Stimulated activated memory B cell treated with anti-CD40 and anti-IgM and Interleukin-4, amounts not matched to agents 10 μg/mL and 1 μg/mL and 100 μg/mL, for 72 hours (primary cell): ENCODE measurements at regions not wholly inside any gene's neighbourhood (a gene's known extent, or its start where the extent isn't known, plus 50 kb on each side); places are given as distances from the start of the nearest gene placed in this dataset.
"Not testable (repeated sequence)": the region's sequence is repeated elsewhere in the genome, so short reads cannot be mapped to it uniquely, and the experiment has no call there.

ENCODE experiments used
- ATAC-seq: fragments of 150-1000 bp; cut with Tn5 transposase; 2 replicates; pipeline ENCODE4 v1.10.0; 2021
- H3K27ac Mint-ChIP-seq: one replicate; pipeline ENCODE4 v1.8.0; 2022; ENCODE audit warnings: mild to moderate bottlenecking, mixed read lengths
- H3K27me3 Mint-ChIP-seq: one replicate; pipeline ENCODE4 v1.8.0; 2022; ENCODE audit warnings: mixed read lengths
- H3K36me3 Mint-ChIP-seq: one replicate; pipeline ENCODE4 v1.8.0; 2022; ENCODE audit warnings: mixed read lengths
- H3K4me1 Mint-ChIP-seq: one replicate; pipeline ENCODE4 v1.8.0; 2022; ENCODE audit warnings: mixed read lengths
- H3K4me3 Mint-ChIP-seq: one replicate; pipeline ENCODE4 v1.8.0; 2022; ENCODE audit warnings: mild to moderate bottlenecking, moderate library complexity, mixed read lengths
- H3K9me3 Mint-ChIP-seq: one replicate; pipeline ENCODE4 v1.8.0; 2022; ENCODE audit warnings: mixed read lengths

DNA sequence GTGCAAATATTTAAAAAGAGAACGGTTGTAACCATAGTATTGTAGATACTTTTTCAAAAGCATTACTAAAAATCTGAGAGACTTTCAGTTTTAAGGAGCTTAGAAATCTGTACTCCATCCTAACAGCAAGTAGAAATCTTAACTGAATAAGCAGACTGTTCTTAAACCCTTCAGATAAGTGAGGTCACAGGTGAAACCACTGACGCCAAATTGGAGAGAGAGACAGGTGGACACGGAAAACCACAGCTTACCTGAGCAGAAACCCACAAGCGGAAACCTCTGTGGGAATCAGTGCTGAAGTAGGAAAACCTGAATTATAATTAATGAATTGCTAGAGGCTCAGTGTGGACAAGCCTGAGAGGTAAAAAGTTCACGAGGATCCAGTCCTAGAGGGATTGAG is 959.4 kb upstream of the CELF4 start:
- no peak for ATAC-seq
- H3K9me3 Mint-ChIP-seq: no peaks in the 10 kb centered on the region
- H3K27ac Mint-ChIP-seq: no peak overlapping the region
- H3K36me3 Mint-ChIP-seq: no peaks in the 10 kb centered on the region
- H3K27me3 Mint-ChIP-seq: no peaks in the 10 kb centered on the region
- H3K4me3 Mint-ChIP-seq: no peak overlapping the region
- H3K4me1 Mint-ChIP-seq: no peaks in the 10 kb centered on the region

DNA sequence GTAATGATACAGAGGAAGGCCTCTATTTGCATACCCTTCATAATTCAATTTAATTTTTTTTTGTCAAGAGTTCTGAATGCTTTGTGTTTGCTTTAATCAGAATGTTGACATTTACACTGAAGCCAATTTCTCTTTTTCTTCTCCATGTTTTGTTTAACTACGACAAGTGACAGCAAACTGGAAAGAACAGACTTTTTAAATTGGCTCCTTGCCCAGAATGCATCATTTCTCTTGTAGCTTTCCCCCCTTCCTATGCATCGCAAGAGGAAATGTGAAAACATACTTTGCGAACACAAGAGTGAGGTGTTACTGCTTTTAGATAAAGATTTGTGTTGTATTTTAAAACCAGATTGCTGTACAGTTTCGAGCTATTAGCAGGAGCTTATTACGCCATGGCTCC is 955.2 kb upstream of the CELF4 start:
- H3K4me3 Mint-ChIP-seq: no peak overlapping the region
- no peak overlapping the region for H3K27ac Mint-ChIP-seq
- no peaks in the 10 kb centered on the region for H3K4me1 Mint-ChIP-seq

DNA sequence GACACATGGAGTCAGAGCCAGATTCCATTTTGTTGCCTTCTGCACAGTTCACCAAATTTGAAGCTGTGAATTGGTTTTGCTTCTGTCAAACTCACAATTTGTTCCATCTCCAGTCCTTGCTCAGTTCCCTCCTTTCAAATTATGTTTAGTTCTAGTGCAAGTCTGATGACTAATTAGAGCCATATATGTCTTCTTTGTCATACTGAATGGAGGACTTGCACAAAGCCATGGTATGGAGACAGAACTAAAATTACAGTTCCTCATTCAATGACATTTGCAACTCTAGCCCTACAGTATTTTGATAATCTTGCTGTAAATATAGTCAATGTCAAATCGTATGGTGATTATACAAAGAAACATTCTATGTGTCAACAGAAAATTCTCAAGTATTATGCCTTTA is 936.9 kb upstream of the CELF4 start:
- Mint-ChIP-seq H3K27ac (no peak overlapping the region), H3K4me1 (no peaks in the 10 kb centered on the region), H3K4me3 (no peak overlapping the region), H3K27me3 (no peaks in the 10 kb centered on the region), H3K36me3 (no peaks in the 10 kb centered on the region), H3K9me3 (peaks cover 8% of the 10 kb centered on the region)
- no peak for ATAC-seq

More for the DNA sequence above, 955.2 kb upstream of the CELF4 start:
- Mint-ChIP-seq H3K9me3 (peaks cover 5% of the 10 kb centered on the region), H3K36me3 (no peaks in the 10 kb centered on the region), H3K27me3 (no peaks in the 10 kb centered on the region)
- ATAC-seq: no peak

DNA sequence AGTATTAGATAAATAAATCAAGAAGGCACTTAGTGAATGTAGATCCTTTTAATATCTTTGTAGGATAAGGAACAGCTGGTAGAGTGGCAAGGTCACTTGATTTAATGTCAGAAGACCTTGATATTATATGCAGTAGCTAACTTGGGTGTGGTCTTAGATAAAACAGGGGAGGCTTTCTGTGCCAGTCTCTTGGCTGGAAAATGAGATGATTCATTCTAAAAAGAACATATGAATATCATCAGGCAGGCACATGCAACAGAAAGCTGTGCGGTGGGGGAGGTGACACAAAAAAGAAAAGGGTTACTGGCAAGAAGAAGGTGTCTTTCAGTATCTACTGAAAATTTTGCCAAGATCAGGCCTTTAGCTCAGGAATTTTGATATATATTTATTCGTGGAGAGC is 931.7 kb upstream of the CELF4 start:
- Mint-ChIP-seq H3K4me1 (no peaks in the 10 kb centered on the region), H3K27ac (no peak overlapping the region)
- ATAC-seq: no peak

DNA sequence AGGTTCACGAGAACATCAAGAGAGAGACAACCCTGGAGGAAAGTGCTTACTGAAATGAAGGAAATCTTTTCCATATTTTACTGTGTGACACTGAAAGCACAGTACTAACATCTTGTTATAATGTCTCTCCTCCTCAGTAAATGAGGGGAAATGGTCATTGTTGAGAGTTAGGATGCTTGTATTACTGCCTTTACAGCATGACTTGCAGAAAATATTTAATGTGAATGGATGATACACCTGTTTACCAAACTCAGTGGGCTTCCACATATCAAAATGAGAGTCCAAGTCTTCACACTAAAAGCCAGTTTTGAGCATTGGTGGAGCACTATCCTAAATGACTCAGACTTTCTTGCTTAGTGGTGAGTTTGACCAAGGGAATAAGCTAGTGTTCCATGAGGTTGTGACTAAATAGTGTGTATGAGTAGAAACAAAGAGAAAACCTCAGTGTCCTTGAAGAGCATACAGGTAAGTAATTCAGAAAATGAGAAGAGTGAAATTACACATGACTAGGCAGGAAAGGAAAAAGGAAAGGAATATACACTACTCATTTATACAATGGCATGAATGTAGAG is 930.7 kb upstream of the CELF4 start:
- no peaks in the 10 kb centered on the region for H3K27me3 Mint-ChIP-seq
- H3K27ac Mint-ChIP-seq: no peak overlapping the region
- no peaks in the 10 kb centered on the region for H3K36me3 Mint-ChIP-seq
- H3K9me3 Mint-ChIP-seq: peaks cover 8% of the 10 kb centered on the region
- no peaks in the 10 kb centered on the region for H3K4me1 Mint-ChIP-seq
- no peak for ATAC-seq
- no peak overlapping the region for H3K4me3 Mint-ChIP-seq

More for the DNA sequence above, 931.7 kb upstream of the CELF4 start:
- H3K4me3 Mint-ChIP-seq: no peak overlapping the region
- no peaks in the 10 kb centered on the region for H3K27me3 Mint-ChIP-seq
- no peaks in the 10 kb centered on the region for H3K36me3 Mint-ChIP-seq
- peaks cover 10% of the 10 kb centered on the region for H3K9me3 Mint-ChIP-seq

DNA sequence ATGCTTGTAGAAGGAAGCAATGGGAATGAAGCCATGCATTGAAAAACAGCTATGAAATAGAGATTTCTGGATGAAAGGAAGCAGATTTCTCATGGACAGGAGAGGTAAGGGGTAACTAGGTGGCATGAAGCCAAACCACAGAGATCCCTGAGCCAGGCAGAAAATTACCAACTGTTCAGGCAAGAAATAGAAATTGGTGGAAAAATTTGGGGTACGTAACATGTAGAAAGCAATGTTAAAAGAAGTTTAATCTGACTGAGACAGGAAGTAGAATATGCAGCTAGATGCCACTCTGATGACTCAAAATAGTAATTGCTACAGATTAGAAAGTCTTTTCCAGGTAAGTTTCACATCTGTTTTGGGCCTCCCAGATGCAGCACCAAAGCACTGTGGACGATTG is 928.5 kb upstream of the CELF4 start:
- Mint-ChIP-seq H3K27me3 (no peaks in the 10 kb centered on the region), H3K9me3 (peaks cover 5% of the 10 kb centered on the region), H3K36me3 (no peaks in the 10 kb centered on the region), H3K4me3 (no peak overlapping the region), H3K4me1 (no peaks in the 10 kb centered on the region), H3K27ac (no peak overlapping the region)
- ATAC-seq: no peak

DNA sequence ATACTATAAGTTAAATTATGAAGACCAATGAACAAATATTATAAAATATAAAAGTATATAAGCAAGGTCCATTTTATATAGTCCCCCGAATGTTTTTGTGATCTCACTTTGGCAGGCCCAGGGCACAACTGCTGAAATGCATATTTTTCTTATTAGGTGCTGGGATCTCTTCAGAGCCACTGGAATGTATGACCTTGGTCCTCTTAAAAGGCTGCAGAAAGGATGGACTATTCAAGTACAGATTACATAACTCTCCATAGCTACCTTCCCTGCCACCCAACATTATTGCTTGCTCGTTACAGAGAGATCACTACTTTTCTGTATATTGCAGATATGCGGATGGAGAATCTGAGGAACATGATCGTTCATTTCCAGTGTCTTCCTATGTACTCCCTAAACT is 925.6 kb upstream of the CELF4 start:
- H3K27me3 Mint-ChIP-seq: no peaks in the 10 kb centered on the region
- H3K4me1 Mint-ChIP-seq: no peaks in the 10 kb centered on the region
- H3K27ac Mint-ChIP-seq: no peak overlapping the region
- H3K4me3 Mint-ChIP-seq: no peak overlapping the region
- no peak for ATAC-seq
- H3K9me3 Mint-ChIP-seq: peaks cover 2% of the 10 kb centered on the region
- no peaks in the 10 kb centered on the region for H3K36me3 Mint-ChIP-seq

DNA sequence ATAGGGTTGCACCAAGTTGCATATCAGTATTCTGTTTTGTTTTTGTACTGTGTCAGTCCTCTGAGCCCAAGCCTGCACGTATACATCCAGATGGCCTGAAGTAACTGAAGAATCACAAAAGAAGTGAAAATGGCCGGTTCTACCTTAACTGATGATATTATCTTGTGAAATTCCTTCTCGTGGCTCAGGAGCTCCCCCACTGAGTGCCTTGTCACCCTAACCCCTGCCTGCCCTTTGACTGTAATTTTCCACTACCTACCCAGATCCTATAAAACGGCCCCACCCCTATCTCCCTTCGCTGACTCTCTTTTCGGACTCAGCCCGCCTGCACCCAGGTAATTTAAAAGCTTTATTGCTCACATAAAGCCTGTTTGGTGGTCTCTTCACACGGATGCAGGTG is 924.1 kb upstream of the CELF4 start:
- H3K4me1 Mint-ChIP-seq, H3K27me3 Mint-ChIP-seq, ATAC-seq, H3K27ac Mint-ChIP-seq, H3K36me3 Mint-ChIP-seq, H3K9me3 Mint-ChIP-seq, H3K4me3 Mint-ChIP-seq: not testable (repeated sequence)

DNA sequence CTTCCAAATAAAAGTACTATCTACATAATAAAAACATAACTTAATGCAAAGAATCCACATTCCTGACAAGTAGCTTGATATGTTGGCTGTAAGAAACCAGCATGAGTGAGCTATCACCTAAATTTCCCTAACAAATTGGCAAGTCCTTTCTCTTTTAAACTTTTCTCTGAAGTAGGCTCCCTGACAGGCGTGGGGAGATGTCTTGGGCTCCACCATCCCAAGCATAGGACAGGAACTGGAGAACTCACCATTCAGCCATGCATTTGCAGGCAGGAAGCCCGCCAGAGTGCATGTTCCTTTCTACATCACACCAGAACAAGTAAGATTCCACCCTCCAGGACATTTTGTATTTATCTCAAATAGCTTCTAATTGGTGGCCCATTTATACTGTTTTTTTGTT is 921.9 kb upstream of the CELF4 start:
- Mint-ChIP-seq H3K4me1 (no peaks in the 10 kb centered on the region), H3K27me3 (no peaks in the 10 kb centered on the region), H3K4me3 (no peak overlapping the region), H3K27ac (no peak overlapping the region), H3K9me3 (peaks cover 3% of the 10 kb centered on the region), H3K36me3 (no peaks in the 10 kb centered on the region)
- ATAC-seq: no peak

DNA sequence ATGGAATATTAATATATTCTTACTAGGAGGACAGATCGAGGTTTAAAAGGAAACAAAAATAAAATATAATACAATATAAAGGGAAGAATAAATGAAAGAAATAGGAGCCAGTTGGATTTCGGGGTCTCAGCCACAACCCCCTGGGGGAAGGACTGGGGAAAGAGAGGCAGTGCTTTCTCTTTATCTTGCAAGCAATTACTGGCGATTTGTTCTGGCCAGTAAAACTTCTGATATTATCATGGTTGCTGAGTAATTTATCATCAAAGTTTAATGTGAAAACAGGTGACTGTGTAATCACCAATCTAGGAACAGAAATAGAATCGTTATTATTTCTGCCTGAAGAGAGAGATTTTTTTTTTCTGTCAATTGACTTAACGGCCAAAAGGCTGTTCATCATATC is 917.7 kb upstream of the CELF4 start:
- no peak overlapping the region for H3K4me3 Mint-ChIP-seq
- no peaks in the 10 kb centered on the region for H3K4me1 Mint-ChIP-seq
- peaks cover 6% of the 10 kb centered on the region for H3K9me3 Mint-ChIP-seq
- no peak for ATAC-seq
- H3K27me3 Mint-ChIP-seq: no peaks in the 10 kb centered on the region
- H3K36me3 Mint-ChIP-seq: no peaks in the 10 kb centered on the region
- no peak overlapping the region for H3K27ac Mint-ChIP-seq

DNA sequence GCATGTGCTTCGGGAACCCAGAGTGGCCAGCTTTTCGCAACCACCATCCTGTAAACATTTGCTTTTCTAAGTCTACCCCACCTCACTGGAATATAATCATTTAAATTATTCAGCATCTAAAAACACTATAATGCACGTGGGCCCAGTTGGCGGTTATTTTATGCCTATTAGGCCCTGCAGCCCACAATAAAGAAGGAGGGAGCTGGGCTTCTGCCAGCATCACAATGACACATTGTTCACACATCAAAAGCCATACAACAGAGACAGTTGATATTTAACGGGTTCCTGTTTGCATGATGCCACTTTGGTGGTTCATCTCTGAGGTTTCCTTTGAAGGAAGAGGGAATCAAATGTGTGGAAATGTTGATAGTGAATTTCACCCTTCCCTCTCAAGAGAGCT is 916.0 kb upstream of the CELF4 start:
- H3K9me3 Mint-ChIP-seq: peaks cover 6% of the 10 kb centered on the region
- H3K4me1 Mint-ChIP-seq: no peaks in the 10 kb centered on the region
- no peak for ATAC-seq
- H3K27me3 Mint-ChIP-seq: no peaks in the 10 kb centered on the region
- H3K27ac Mint-ChIP-seq: no peak overlapping the region
- H3K36me3 Mint-ChIP-seq: no peaks in the 10 kb centered on the region
- no peak overlapping the region for H3K4me3 Mint-ChIP-seq

DNA sequence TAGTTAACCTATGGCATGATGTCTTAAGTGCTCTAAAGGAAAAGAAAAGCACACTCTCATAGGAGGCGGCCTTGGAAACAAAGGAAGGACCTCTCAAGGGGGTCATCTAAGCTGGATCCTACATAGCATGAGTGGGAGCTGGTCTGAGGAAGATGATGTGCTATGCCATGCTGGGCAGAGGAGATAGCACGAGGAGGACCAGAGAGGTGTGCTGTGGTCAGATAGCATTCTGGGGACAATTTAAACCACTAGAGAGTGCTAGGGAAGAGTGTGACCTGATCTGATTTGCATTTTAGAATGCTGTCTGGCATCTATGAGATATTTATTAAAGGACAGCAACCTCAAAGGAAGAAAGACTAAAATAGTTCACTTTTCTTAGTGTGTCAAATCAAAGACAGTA is 910.1 kb upstream of the CELF4 start:
- no peak for ATAC-seq

DNA sequence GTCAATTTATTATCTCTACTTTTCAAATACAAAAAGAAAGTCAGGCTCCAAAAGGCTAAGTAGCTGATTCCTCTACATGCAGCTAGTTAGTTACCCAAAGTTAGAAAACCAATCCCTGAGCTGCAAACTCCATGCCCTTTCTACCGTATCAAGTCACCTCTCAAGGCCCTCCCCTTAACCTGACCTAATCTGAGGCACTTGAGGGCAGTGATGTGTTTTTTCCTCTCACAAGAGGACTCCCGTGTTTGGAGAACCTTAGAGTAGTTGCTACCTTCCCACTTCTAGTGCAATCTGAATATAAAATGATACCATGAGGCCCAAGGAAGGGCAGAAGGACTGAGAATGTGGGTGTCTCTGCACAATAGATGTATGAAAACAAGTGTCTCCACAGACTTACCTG is 907.9 kb upstream of the CELF4 start:
- H3K4me3 Mint-ChIP-seq: no peak overlapping the region
- H3K27me3 Mint-ChIP-seq: no peaks in the 10 kb centered on the region
- peaks cover 8% of the 10 kb centered on the region for H3K9me3 Mint-ChIP-seq
- no peaks in the 10 kb centered on the region for H3K4me1 Mint-ChIP-seq
- H3K27ac Mint-ChIP-seq: no peak overlapping the region
- no peak for ATAC-seq
- H3K36me3 Mint-ChIP-seq: no peaks in the 10 kb centered on the region

More for the DNA sequence above, 910.1 kb upstream of the CELF4 start:
- H3K4me3 Mint-ChIP-seq: no peak overlapping the region
- no peaks in the 10 kb centered on the region for H3K4me1 Mint-ChIP-seq
- no peaks in the 10 kb centered on the region for H3K27me3 Mint-ChIP-seq
- H3K9me3 Mint-ChIP-seq: peaks cover 11% of the 10 kb centered on the region
- no peaks in the 10 kb centered on the region for H3K36me3 Mint-ChIP-seq
- no peak overlapping the region for H3K27ac Mint-ChIP-seq

DNA sequence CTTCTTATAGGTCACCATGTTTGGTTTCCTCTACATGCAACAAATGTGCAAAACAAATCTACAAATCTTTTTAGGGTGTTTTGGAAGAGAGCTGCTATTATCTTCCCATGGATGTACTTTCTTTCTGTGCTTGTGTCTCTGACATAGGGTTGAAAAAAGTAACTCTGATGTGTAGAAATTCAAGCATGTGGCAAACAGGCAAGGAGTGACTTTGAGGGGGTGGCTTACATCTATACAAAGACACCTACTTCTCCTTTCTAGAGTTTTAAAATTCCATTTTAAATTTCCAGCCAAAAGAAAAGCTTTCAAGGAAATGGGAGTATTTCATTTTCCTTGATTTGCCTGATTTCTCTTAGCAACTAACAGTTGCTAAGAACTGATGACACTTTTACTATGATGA is 904.8 kb upstream of the CELF4 start:
- Mint-ChIP-seq H3K27ac (no peak overlapping the region), H3K4me1 (no peaks in the 10 kb centered on the region), H3K27me3 (no peaks in the 10 kb centered on the region), H3K4me3 (no peak overlapping the region), H3K36me3 (no peaks in the 10 kb centered on the region), H3K9me3 (peaks cover 8% of the 10 kb centered on the region)
- ATAC-seq: no peak

DNA sequence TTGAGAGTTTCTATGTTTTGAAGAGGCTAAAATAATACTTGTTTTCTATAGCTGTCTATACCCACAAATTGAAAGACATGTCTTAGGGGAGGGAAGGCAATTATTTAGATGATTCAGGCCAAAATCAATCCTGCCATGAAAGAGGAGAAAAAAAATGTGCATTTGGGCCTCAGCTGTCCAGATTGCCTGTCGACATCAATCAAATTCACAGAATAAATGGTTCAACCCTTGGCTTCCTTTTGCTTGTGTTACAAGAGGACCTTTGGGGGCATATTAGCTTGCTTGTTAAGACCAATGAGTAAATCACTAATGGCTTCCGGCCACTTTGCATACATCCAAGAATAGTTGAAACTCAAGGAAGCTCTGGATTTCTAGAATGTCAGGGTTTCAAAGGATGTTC is 900.8 kb upstream of the CELF4 start:
- Mint-ChIP-seq H3K4me1 (no peaks in the 10 kb centered on the region), H3K27me3 (no peaks in the 10 kb centered on the region), H3K9me3 (peaks cover 5% of the 10 kb centered on the region), H3K27ac (no peak overlapping the region), H3K4me3 (no peak overlapping the region), H3K36me3 (no peaks in the 10 kb centered on the region)
- no peak for ATAC-seq

DNA sequence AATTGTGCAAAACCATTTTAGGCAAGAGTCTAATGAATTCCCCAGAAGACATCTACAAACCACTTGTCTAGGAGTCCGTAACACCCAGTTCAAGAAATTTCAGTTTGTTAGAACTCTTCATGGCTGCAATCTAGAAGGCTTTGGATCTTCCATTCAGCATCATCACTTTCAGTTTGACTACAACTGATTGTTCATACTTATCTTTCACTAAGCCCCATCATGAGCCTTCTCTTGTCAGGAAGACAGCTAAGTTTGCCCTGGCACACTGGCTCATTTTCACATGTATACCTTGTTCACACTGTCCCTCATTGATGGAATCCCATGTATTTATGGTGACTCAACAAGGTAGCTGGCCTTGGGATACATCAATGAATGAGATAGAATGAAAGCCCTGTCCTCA is 898.4 kb upstream of the CELF4 start:
- H3K9me3 Mint-ChIP-seq: peaks cover 8% of the 10 kb centered on the region
- H3K27me3 Mint-ChIP-seq: no peaks in the 10 kb centered on the region
- H3K27ac Mint-ChIP-seq: no peak overlapping the region
- H3K36me3 Mint-ChIP-seq: no peaks in the 10 kb centered on the region
- H3K4me3 Mint-ChIP-seq: no peak overlapping the region
- no peaks in the 10 kb centered on the region for H3K4me1 Mint-ChIP-seq
- ATAC-seq: no peak

DNA sequence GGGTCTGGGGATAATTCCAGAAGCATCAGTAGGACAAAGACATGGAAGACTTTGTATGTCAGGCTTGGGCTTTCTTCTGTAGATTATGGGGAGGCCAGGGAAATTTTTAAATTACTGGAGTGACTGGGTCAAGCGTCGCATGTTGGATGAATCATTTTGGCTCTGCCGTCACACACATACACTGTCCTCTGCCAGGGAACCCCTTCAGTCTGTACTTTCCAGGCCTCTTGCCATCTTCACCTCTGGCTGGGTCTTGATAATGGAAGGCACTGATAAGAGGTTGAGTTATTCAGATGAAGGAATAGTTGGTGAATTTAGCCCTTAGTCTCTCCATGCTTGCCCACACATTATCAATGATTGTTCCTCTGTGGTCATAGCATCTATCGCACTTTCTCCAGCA is 895.1 kb upstream of the CELF4 start:
- H3K27me3 Mint-ChIP-seq: no peaks in the 10 kb centered on the region
- no peaks in the 10 kb centered on the region for H3K4me1 Mint-ChIP-seq
- no peaks in the 10 kb centered on the region for H3K36me3 Mint-ChIP-seq
- H3K9me3 Mint-ChIP-seq: peaks cover 5% of the 10 kb centered on the region
- no peak overlapping the region for H3K4me3 Mint-ChIP-seq
- no peak for ATAC-seq
- H3K27ac Mint-ChIP-seq: no peak overlapping the region
